Esophagus muscularis mucosa (tissue), 4 donors: ENCODE measurements at regions not wholly inside any gene's neighbourhood (a gene's known extent, or its start where the extent isn't known, plus 50 kb on each side); places are given as distances from the start of the nearest gene placed in this dataset.

Experiments used
- EP300 ChIP-seq: sonication (generic); formaldehyde crosslinking; IDR thresholded peaks from one replicate; pipeline ENCODE4 v1.6.1; 2017; ENCODE audit warnings: antibody characterized with exemption
- POLR2A ChIP-seq: fragments of 450-650 bp; IDR thresholded peaks from one replicate; pipeline ENCODE4 v1.6.1; 2017; ENCODE audit warnings: antibody characterized with exemption, moderate library complexity, mild to moderate bottlenecking, low read depth
- TF ChIP-seq, protein P1 (sequence below), 3 experiments: fragments of 200-600 bp in 2 of 3; fragments of 450-650 bp in 1 of 3; sonication (generic) in 2 of 3; IDR thresholded peaks; one replicate each; pipeline ENCODE4 v1.5.1; 2017 to 2019; ENCODE audit warnings: antibody characterized with exemption in 3 of 3, mild to moderate bottlenecking in 2 of 3, moderate library complexity in 1 of 3

DNA sequence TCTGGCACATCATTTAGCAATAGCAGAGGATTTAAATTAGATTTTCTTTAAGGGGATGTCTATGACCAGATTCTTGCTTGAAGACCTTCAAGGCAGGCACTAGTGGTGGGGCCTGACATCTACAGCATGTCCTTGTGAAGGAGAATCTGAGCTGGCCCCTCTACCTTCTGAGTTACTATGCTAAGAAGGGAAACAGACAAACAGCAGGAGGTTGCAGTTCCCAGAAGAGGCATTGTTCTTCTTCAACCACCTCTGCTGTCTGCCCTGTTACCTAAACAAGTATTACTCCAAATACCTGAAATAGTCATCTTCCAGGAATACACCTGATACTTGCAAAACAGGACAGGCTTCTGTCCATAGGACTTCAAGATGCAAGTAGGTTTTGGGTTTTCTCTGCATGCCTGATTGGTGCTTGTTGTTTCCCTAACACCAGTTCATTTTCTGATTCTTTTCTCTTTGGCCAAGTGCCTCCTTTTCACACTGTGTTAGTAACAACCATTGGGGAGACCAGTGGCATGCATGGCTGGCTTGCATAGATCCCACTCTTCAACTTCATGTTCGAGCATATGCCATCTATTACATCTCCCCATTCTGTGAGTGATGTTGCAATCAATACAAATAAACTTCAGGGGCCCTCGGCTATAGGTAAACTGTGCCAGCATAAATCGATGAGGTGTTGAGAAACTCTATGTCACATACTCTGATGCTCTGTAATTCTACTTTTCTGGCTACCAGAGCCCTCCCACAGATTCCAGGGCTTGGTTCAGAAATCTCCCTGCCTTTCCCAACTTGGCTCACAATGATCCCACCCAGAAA is 93.0 kb upstream of the DUSP10 start:
- TF ChIP-seq, protein P1, sequence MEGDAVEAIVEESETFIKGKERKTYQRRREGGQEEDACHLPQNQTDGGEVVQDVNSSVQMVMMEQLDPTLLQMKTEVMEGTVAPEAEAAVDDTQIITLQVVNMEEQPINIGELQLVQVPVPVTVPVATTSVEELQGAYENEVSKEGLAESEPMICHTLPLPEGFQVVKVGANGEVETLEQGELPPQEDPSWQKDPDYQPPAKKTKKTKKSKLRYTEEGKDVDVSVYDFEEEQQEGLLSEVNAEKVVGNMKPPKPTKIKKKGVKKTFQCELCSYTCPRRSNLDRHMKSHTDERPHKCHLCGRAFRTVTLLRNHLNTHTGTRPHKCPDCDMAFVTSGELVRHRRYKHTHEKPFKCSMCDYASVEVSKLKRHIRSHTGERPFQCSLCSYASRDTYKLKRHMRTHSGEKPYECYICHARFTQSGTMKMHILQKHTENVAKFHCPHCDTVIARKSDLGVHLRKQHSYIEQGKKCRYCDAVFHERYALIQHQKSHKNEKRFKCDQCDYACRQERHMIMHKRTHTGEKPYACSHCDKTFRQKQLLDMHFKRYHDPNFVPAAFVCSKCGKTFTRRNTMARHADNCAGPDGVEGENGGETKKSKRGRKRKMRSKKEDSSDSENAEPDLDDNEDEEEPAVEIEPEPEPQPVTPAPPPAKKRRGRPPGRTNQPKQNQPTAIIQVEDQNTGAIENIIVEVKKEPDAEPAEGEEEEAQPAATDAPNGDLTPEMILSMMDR (IDR thresholded peaks at IDR 0.05) = no peak
- TF ChIP-seq POLR2A (no peak), EP300 (no peak)
